Coronary artery (tissue), 2 donors: ENCODE measurements at regions not wholly inside any gene's neighbourhood (a gene's known extent, or its start where the extent isn't known, plus 50 kb on each side); places are given as distances from the start of the nearest gene placed in this dataset.
"Not testable (repeated sequence)": the region's sequence is repeated elsewhere in the genome, so short reads cannot be mapped to it uniquely, and the experiment has no call there.

Source experiments
- DNase-seq: peaks from one replicate; pipeline ENCODE4 v3.0.0-alpha.2; 2017; ENCODE audit warnings: low spot score
- H3K27ac ChIP-seq, 2 donors: fragments of 200-600 bp; sonication (generic); one replicate each; pipeline ENCODE4 v1.5.1; 2016 to 2019
- H3K4me3 ChIP-seq: fragments of 200-600 bp; sonication (generic); 2 replicates; pipeline ENCODE4 v1.5.1; 2016; ENCODE audit warnings: mild to moderate bottlenecking, moderate library complexity
- CTCF ChIP-seq: fragments of 200-600 bp; sonication (generic); IDR thresholded peaks from one replicate; pipeline ENCODE4 v1.5.1; 2019; ENCODE audit warnings: antibody characterized with exemption

GRCh38 chr14:43285575-43285974, 1221.5 kb downstream of the FSCB start:
- no peak for DNase-seq
- Histone ChIP-seq H3K27ac (no peak overlapping the region), H3K4me3 (no peak overlapping the region)
- no peak for TF ChIP-seq CTCF

- TF ChIP-seq CTCF: no peak
- Histone ChIP-seq H3K27ac (no peak overlapping the region), H3K4me3 (no peak overlapping the region)
- no peak for DNase-seq
These were observed 1247.0 kb downstream of the FSCB start for GRCh38 chr14:43260056-43260455.

- Histone ChIP-seq H3K27ac (no peak overlapping the region), H3K4me3 (no peak overlapping the region)
- TF ChIP-seq CTCF: no peak
- DNase-seq: no peak
These were observed 1248.7 kb downstream of the FSCB start for GRCh38 chr14:43258396-43258795.

GRCh38 chr14:43256996-43257395, 1250.1 kb downstream of the FSCB start:
- DNase-seq, H3K27ac ChIP-seq, H3K4me3 ChIP-seq: not testable (repeated sequence)

GRCh38 chr14:43252866-43253265, 1254.2 kb downstream of the FSCB start:
- H3K27ac ChIP-seq: no peak overlapping the region
- H3K4me3 ChIP-seq: no peak overlapping the region
- TF ChIP-seq CTCF: no peak
- DNase-seq: no peak

- H3K4me3 ChIP-seq: no peak overlapping the region
- no peak overlapping the region for H3K27ac ChIP-seq
- TF ChIP-seq CTCF: no peak
- DNase-seq: no peak
These were observed 1257.5 kb downstream of the FSCB start for GRCh38 chr14:43249591-43249990.

- no peak for DNase-seq
- H3K27ac ChIP-seq: no peak overlapping the region
- no peak overlapping the region for H3K4me3 ChIP-seq
- TF ChIP-seq CTCF: no peak
These were observed 1258.0 kb downstream of the FSCB start for GRCh38 chr14:43249116-43249515.

- TF ChIP-seq CTCF: no peak
- no peak overlapping the region for H3K4me3 ChIP-seq
- DNase-seq: no peak
- no peak overlapping the region for H3K27ac ChIP-seq
These were observed 1259.2 kb downstream of the FSCB start for GRCh38 chr14:43247877-43248276.
